Activated CD4-positive, alpha-beta T cell treated with anti-CD3 and anti-CD28 coated beads, Interleukin-2, Interleukin-4, amounts not matched to agents 100 ng/mL and 50 ng/mL, durations not matched to agents 16 hours and 8 hours (primary cell): ENCODE measurements at regions not wholly inside any gene's neighbourhood (a gene's known extent, or its start where the extent isn't known, plus 50 kb on each side); places are given as distances from the start of the nearest gene placed in this dataset.

Experiments
- DNase-seq: peaks from one replicate; pipeline ENCODE4 v3.0.0-alpha.2; 2020; ENCODE audit warnings: low spot score

DNA sequence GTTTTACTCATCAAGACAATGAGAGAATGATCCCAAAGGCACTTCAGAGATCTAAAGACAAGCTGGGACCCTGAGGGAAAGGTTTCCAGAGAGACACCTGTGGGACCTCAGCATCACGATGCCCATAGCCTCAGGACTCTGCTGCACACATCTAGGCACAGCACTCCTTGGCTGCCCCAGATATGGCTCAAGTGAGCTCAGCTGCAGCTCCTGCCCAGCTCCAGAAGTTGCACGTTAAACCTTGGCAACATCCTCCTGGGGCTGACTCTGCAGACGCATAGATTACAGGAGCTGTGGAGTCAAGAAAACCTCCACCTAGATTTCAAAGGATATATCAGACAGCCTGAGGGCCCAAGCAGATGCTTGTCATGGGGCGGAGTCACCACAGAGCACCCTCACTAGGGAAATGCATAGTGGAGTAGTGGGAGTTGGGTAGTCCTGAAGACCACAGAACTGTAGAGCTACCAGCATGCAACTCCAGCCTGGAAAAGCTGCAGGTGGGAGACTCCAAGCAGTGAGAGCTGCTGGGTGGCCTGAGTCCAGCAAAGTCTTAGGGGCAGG, 582.0 kb downstream of the CDH11 start:
- no peak for DNase-seq

- DNase-seq = no peak
Measured at GRCh38 chr16:64534180-64534780, 587.6 kb downstream of the CDH11 start.

DNA sequence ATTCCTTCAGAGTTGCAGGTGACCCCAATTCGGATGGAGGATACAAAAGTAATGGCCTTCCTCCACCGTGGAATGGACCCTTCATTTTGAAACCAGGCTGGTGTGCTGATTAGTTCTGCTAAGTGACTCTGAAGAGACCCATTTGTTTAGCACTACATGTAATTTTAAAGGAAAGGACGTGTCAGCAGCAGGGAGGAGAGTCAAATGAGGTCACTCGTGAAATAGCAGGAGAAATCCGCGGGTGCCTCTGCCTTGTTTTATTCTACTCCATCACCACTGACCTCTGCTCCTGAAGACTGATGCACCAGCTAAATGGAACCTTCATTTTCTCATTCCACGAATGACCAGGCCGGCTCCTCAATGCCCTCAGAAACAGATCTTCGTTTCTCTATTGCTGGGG, 589.2 kb downstream of the CDH11 start:
- DNase-seq = no peak

GRCh38 chr16:64532117-64532516, 589.7 kb downstream of the CDH11 start:
- no peak for DNase-seq

- DNase-seq = no peak
Measured at GRCh38 chr16:64531401-64531800, 590.5 kb downstream of the CDH11 start.

- DNase-seq = no peak
Measured at GRCh38 chr16:64522548-64522947, 599.3 kb downstream of the CDH11 start.

DNA sequence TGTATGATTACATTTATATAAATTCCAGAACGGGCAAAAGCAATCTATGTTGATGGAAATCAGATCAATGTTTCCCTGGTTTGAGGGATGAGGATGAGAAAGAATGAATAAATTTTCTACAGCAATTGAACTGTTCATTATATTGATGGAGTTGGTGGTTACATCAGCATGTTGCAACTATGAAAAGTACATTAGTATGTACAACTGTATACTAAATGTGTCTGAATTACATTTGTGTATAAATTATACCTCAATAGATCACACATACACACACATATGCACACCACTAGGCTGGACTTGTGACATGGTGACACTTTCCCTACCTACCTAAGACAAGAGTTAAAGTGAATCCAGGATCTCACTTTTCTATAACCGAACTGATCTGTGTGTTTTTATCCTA, 608.0 kb downstream of the CDH11 start:
- DNase-seq = no peak

DNA sequence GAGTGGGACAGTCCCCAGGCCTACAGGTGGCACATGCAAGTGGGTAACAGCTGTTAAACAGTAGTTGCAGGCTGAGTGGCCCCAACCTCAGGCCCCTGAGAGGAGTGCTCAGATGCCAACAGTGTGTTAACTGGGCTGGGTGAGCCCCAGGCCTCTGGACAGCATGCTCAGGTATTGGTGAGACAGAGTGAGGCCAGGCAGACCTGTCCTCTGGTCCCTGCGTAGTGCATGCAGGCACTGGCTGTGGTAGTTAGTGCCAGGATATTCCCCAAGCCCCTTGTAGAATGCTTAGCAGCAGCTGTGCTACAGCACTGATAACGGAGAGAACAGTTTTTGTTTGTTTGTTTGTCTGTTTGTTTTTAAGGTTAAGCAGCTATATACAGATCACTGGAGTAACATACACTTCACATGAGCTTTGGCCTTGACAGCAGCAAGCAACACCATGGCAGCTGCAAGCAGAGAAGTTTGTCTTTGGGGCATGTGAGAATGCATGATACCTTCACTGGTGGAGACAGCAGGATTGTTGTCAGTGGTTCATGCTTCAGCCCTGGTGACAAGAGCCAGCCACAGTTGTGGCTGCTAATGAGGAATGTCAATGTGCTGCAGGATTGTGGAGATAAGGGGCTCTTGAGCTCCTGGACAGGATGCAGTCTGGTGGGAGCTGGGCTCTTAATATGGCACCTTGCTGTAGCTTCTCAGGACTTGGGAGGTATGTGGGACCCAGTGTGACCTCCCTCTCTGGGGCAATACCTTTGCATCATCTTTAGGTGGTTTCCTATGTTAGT, 614.4 kb downstream of the CDH11 start:
- no peak for DNase-seq

- no peak for DNase-seq
Measured at GRCh38 chr16:64499211-64499610, 622.7 kb downstream of the CDH11 start.

DNA sequence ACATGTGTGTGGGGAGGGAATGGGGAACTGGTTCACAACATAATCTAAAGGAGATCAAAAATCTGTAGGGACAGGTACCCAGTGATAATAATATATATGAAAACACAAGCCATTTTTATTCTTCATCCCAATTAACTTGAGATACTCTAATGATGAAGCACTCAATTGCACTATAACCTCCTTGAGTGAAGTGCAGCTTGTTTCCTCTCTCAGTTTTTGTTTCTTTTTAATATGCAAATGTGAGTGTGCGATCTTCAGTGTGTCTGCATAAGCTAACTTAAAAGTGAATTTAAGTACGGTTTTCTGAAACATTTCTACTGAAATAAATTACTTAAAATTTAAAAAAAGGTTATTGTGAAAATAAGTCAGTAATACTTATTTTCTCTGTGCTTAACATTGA, 623.5 kb downstream of the CDH11 start:
- no peak for DNase-seq

GRCh38 chr16:64493709-64494108, 628.2 kb downstream of the CDH11 start:
- DNase-seq = no peak

GRCh38 chr16:64489449-64489848, 632.4 kb downstream of the CDH11 start:
- DNase-seq = no peak

GRCh38 chr16:64486561-64486960, 635.3 kb downstream of the CDH11 start:
- no peak for DNase-seq

GRCh38 chr16:64481497-64481896, 640.4 kb downstream of the CDH11 start:
- DNase-seq = no peak

GRCh38 chr16:64478252-64478906, 643.5 kb downstream of the CDH11 start:
- DNase-seq = no peak

DNA sequence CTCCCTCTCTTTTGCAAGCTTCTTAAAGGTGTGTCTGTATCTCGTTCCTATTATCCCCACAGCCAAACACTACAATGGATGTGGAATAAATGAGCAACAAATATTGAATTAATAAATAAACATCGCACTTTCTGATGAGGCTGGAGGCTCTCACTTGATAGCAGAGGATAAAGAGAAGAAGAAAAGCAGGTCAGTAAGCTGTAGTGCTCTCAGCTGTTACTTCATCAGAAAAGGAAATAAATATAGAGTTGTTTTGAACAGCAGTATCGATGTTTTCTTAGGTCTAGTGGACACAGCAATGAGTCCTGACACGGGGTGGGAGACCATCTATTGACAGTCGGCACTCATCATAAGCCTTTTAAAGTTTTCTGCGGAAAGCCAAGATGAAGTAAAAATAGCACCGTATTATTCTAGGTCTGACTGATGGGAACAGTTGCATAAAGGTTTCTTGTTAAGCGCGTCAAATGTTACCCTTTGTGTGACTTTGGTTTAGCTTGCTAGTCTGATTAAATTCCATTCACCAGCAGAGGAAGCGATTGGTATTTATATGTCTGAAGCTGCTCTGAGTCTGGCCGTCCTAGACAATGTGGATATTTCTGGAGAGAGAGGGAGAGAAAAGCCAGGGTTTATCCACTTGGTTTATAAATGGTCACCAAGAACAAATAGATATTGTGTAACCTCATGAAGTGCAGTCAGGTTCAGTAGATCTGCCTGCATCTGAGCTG, 646.1 kb downstream of the CDH11 start:
- no peak for DNase-seq

- no peak for DNase-seq
Measured at GRCh38 chr16:64470916-64471315, 650.9 kb downstream of the CDH11 start.

DNA sequence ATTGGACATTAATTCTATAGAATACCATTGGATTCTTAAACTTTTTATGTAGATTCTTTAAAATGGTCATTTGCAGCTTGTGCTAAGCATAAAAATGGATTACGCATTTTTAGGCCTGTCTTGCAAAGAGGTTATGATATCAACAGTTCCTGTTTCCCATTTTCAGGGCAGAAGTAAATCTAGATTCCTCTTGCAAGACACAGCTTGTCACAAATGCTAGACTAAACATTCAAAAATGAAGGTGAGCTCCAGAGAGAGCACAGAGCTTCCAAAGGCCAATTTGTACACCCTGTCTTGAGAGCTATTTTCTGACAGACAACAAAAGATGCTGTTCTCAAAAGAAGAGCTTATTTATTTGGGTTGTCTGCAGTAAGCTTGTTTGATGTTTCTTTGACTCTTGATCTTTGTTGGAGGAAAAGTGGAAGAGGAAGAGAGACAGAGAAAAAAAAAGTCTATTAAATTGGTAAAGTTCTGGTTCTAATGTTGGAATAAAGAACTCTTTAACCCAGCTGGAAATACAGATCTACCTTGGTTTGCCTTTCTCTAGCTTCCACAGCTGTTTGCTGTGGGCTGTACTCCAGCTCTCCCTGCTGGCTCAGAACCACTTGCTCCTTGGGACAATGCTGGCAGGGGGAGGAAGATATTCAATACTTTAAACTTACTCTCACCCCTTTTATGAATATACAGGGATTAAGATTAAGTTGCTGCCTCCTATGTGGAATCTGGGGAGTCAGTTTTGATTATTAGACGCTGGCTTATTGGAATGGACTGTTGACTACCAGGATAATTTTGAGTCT, 651.8 kb downstream of the CDH11 start:
- no peak for DNase-seq

- DNase-seq = no peak
Measured at GRCh38 chr16:64469351-64469750, 652.5 kb downstream of the CDH11 start.

- DNase-seq = no peak
Measured at GRCh38 chr16:64468515-64469090, 653.3 kb downstream of the CDH11 start.

GRCh38 chr16:64459821-64460220, 662.0 kb downstream of the CDH11 start:
- DNase-seq = no peak
